ENCODE measurements at regions not wholly inside any gene's neighbourhood (a gene's known extent, or its start where the extent isn't known, plus 50 kb on each side); places are given as distances from the start of the nearest gene placed in this dataset.

DNA sequence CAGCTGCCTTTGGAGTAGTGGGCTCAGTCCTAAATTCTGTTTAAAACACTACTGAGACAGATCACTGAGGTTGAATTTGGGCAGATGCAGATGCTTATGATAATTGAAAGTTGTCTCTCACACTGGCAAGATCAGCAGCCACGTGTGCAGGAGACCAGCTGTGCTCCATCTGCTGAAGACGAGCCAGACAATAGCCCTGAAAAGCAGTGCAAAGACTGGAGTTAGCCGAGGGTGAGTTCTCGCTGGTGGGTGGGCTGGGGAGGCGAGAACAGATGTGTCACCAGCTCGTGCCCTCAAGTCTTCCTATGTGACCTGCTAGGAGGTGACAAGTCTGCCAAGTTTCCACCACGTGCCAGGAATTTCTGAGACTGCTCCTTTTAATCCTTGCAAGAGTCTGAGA lies 661.3 kb upstream of the B3GAT1 start (continued):
- TF ChIP-seq JUN (IDR thresholded peaks at IDR 0.05; ENCODE audit: low read depth, low read length) = no peak
- TF ChIP-seq MAFK (IDR thresholded peaks at IDR 0.05; ENCODE audit: low read depth, low read length) = no peak
- TF ChIP-seq, protein P1, sequence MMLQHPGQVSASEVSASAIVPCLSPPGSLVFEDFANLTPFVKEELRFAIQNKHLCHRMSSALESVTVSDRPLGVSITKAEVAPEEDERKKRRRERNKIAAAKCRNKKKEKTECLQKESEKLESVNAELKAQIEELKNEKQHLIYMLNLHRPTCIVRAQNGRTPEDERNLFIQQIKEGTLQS (IDR thresholded peaks at IDR 0.05; ENCODE audit: insufficient read depth, low read depth, low read length) = no peak
